DOHH2 (cell line): ENCODE measurements at regions not wholly inside any gene's neighbourhood (a gene's known extent, or its start where the extent isn't known, plus 50 kb on each side); places are given as distances from the start of the nearest gene placed in this dataset.

Source experiments
- CTCF ChIP-seq: fragments of 200-600 bp; sonication (generic); IDR thresholded peaks from one replicate; pipeline ENCODE4 v1.5.1; 2014; ENCODE audit warnings: antibody characterized with exemption, mild to moderate bottlenecking, low read depth, low read length; ENCODE audit not compliant: poor library complexity, severe bottlenecking
- EZH2phosphoT487 ChIP-seq: fragments of 200-600 bp; sonication (generic); IDR thresholded peaks from 2 replicates; pipeline ENCODE4 v1.6.1; 2017; ENCODE audit warnings: borderline replicate concordance, mild to moderate bottlenecking, antibody characterized with exemption, low read length, moderate library complexity, mixed read lengths

- TF ChIP-seq CTCF (no peak), EZH2phosphoT487 (no peak)
Measured at GRCh38 chr14:104496095-104496494, 83.5 kb upstream of the C14orf180 start.
